Spleen (tissue), 7 donors: ENCODE measurements at regions not wholly inside any gene's neighbourhood (a gene's known extent, or its start where the extent isn't known, plus 50 kb on each side); places are given as distances from the start of the nearest gene placed in this dataset.

Experiments used
- CTCF ChIP-seq, 11 experiments: fragments of 200-600 bp in 7 of 11; fragments of 450-650 bp in 4 of 11; sonication (generic) in 4 of 11; IDR thresholded peaks in 8 of 11; conservative IDR thresholded peaks in 3 of 11; 1 replicate in 7 of 11; 2 replicates in 4 of 11; pipeline versions ENCODE4 v1.4.0 to v1.8.0; 2016 to 2021; ENCODE audit warnings: antibody characterized with exemption in 11 of 11, inconsistent platforms in 4 of 11, mild to moderate bottlenecking in 1 of 11
- POLR2AphosphoS5 ChIP-seq, 3 donors: sonication (generic); formaldehyde crosslinking; IDR thresholded peaks; one replicate each; pipeline ENCODE4 v1.5.1; 2017; ENCODE audit warnings: antibody characterized with exemption in 3 of 3
- donor health status: DM: no; HTN: no; CAD: no; lungs with moderate emphysema.
- donor health status: DM: no; HTN: no; CAD: no.
- donor health status: DM: no; HTN: no; CAD: no.

DNA sequence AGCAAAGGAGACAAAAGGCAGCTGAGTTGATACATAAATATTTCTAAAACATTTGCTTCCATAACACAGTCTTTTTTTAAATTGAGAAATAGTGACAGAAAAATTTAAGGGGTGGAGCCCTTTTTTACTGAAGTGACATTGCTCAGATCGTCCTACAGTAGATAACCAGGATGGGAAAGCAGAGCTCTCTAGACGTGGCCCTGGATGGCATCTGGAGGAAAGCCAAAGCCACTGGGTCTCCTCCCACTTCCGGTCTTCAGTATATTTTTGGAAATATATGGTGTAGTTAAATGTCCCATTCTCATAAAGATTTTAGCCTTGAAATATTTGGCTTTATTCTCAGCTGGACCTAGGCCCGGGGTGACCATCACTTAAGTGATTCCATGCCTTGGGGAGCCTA is 326.1 kb downstream of the ZNF621 start:
- TF ChIP-seq CTCF (IDR thresholded peaks at IDR 0.05 in 8 of 11, conservative IDR thresholded peaks at IDR 0.05 in 3 of 11) (no peak), POLR2AphosphoS5 (IDR thresholded peaks at IDR 0.05) (no peak)
